ENCODE measurements at regions not wholly inside any gene's neighbourhood (a gene's known extent, or its start where the extent isn't known, plus 50 kb on each side); places are given as distances from the start of the nearest gene placed in this dataset.

GRCh38 chr2:100660851-100661584 is 98.2 kb downstream of the PDCL3 start:
- no peak for DNase-seq (ENCODE audit: low read depth in 2 of 2)

DNA sequence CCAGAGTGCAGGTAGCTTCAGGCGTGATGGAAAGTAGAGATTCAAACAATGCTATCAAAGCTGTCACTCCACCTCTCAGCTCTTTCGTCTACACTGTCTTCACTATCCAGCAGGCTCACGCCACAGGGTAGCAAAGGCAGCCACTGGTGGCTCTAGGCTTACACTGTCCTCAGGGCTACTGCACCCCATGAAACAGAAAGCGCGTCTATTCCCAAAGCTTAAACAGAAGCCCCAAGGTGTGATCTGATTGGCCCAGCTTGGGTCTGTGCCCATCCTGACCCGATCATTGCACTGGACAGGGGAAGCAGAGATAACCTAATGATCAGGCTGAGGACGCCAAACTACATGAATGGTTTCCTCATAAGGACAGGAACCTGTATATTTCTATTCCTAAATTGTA is 100.1 kb downstream of the PDCL3 start:
- DNase-seq (ENCODE audit: low read depth in 2 of 2), result no peak

- DNase-seq (ENCODE audit: low read depth in 2 of 2), result no peak
These were observed 101.4 kb downstream of the PDCL3 start for GRCh38 chr2:100664021-100664755.

GRCh38 chr2:100664756-100665101 is 101.9 kb downstream of the PDCL3 start:
- no peak for DNase-seq (ENCODE audit: low read depth in 2 of 2)

- no peak for DNase-seq (ENCODE audit: low read depth in 2 of 2)
These were observed 104.2 kb downstream of the PDCL3 start for GRCh38 chr2:100666996-100667395.

- DNase-seq (ENCODE audit: low read depth in 2 of 2), result no peak
These were observed 105.0 kb downstream of the PDCL3 start for GRCh38 chr2:100667801-100668200.

- DNase-seq (ENCODE audit: low read depth in 2 of 2), result no peak
These were observed 107.4 kb downstream of the PDCL3 start for GRCh38 chr2:100670232-100670631.

DNA sequence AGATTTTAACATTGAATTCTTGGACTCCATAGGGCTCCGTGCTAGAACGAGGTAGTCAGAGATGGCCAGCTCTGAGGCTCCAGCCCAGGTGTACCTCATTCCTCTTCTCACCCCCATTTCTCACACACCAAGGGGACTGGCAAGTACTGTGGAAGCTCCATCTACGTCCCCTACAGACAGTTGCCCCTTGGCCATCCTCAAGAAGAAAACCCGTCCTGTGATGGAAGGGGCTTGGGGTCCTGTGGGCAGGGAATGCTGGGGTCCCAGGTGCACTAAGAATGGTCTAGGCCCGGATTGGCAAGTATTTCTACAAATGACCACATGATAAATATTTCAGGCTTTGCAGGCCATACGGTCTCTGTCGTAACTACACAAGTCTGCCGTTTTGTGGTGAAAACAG is 110.3 kb downstream of the PDCL3 start:
- no peak for DNase-seq (ENCODE audit: low read depth in 2 of 2)

GRCh38 chr2:100673691-100674485 is 111.1 kb downstream of the PDCL3 start:
- no peak for DNase-seq (ENCODE audit: low read depth in 2 of 2)

GRCh38 chr2:100674666-100675065 is 111.9 kb downstream of the PDCL3 start:
- DNase-seq (ENCODE audit: low read depth in 2 of 2), result no peak

DNA sequence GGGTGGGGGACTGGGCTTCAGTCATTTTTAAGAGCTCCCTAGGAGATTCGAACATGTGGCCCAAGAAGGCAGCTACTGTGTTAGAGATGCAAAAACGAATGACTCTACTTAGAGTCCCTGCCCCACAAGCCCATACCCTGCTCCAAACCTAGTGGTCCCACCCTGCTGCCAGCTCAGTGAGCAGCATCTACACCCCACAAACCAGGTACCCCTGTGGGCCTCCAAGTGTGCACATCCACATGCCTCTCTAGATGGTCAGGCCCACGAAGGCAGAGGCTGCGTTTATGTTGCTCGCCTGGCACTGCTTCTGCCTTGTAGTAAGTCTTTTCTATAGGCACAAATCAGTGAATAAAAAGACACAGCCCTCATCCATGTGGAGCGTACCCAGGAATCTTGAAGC is 112.6 kb downstream of the PDCL3 start:
- no peak for DNase-seq (ENCODE audit: low read depth in 2 of 2)

- DNase-seq (ENCODE audit: low read depth in 2 of 2), result no peak
These were observed 113.1 kb downstream of the PDCL3 start for GRCh38 chr2:100675855-100676254.

- DNase-seq (ENCODE audit: low read depth in 2 of 2), result no peak
These were observed 113.6 kb downstream of the PDCL3 start for GRCh38 chr2:100676346-100676745.

DNA sequence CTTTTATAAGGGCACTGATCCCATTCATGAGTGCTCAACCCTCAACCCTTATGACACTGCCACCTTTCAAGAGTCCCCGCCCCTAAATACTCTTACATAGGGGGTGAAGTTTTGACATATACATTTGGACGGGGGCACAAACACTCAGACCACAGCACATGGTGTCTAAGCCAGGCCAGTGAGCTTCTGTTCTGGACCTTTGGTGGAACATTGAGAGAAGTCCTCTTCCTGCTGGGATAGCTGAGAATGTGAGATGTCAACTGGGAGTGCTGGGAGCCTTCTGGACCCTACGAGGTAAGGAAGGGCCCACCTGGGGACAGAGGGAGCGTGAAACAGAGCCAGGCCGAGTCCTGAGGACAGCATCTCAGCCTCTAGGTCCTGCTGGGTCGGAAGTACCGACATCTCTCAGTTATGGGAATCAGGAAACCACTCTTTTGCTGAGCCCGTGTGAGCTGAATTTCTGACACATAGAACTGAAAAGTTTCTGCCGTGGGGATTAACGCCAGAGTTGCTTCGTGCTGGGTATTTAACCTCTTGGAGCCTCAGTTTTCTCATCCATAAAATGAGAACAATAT is 114.9 kb downstream of the PDCL3 start:
- no peak for DNase-seq (ENCODE audit: low read depth in 2 of 2)

- no peak for DNase-seq (ENCODE audit: low read depth in 2 of 2)
These were observed 116.4 kb downstream of the PDCL3 start for GRCh38 chr2:100679211-100679610.

DNA sequence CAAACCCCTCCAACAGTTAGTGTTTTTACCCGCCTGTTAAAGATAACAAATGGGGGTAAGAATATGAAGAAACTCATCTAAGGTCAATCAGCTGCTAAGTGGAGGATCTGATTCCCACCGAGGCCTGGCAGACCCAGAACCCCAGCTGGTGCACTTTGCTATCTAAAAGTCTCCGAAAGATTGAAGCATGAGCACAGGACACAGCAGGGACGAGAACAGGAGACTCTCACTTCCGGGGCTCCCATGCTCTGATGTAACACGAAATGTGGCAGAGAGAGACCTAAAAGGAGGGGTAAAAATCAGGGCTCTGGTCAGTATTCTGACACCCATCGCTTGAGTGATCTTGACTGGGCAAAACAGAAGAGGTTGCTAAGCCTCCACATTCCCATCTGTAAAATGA is 119.7 kb downstream of the PDCL3 start:
- no peak for DNase-seq (ENCODE audit: low read depth in 2 of 2)

DNA sequence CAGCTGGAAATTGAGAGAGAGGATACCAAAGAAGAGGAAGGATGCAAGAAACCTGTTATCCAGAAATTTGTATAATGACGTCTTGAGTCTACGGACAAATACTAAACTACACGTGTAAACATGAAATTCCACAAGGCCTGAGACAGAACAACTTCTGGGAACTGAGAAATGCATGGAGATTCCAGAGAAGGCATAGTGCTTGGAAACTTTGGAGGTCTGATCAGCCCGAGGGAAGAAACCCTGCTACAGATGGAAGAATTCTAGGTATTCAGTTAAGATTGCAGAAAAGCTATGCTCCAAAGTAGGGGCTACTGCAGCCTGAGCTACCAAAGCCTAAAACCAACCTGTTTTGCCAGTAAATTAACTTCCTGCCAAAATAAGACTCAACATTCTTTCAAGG is 120.4 kb downstream of the PDCL3 start:
- DNase-seq (ENCODE audit: low read depth in 2 of 2), result no peak

DNA sequence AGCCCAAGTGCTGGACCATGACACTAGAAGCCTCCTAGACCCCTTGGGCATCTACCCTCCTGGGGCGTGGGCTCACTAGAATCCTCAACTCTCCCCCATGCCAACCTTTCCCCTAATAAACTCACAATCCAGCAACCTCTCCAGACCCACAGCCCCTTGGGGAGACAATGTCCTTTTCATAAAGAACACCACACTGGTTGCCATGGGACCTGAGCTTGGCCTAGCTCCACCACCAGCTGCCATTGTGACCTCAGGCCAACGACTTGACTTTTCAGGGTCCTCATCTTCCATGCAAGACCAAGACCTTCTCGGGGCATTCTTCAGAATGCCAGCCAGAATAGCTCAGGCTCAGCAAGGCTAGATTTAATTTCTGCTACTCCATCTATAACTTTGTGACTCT is 128.1 kb upstream of the NPAS2 start:
- no peak for DNase-seq (ENCODE audit: low read depth in 2 of 2)

DNA sequence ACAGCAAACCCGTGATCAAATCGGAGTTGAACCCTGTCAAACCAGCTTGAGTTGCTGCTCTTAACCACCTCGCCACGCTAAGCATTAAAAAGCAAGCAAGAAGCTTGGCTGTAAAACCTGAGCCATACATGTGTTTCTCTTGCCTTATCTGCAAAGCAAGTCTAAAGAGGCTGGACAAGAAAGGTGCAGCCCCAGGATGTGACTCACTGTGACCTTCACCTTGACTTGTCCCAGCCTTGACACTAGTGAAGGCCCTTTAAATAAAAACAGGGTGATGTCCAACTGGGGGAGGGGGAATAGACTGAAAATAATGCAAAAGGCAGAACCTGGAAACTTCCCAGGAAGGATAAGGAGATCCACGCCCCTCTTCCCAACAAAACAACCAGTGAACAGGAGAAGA is 127.6 kb upstream of the NPAS2 start:
- no peak for DNase-seq (ENCODE audit: low read depth in 2 of 2)

- no peak for DNase-seq (ENCODE audit: low read depth in 2 of 2)
These were observed 127.0 kb upstream of the NPAS2 start for GRCh38 chr2:100692906-100693305.

DNA sequence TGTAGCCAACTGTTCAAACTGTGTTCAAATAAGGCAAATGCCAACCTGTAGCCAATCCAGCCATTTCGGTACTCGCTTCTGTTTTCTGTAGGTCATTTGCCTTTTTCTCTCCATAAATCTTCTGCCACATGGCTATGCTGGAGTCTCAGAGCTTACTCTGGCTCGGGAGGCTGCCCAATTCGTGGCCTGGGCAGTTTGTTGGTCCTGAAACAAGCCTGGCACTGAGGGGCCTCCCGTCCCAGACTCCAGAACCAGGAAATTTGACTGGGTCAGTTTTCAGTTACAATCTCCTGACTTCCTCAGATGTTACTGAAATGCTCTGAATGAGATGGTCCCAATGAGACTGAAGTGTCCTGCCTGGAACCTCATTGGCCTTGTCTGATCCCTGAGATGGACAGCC is 120.8 kb upstream of the NPAS2 start:
- DNase-seq (ENCODE audit: low read depth in 2 of 2), result no peak

DNA sequence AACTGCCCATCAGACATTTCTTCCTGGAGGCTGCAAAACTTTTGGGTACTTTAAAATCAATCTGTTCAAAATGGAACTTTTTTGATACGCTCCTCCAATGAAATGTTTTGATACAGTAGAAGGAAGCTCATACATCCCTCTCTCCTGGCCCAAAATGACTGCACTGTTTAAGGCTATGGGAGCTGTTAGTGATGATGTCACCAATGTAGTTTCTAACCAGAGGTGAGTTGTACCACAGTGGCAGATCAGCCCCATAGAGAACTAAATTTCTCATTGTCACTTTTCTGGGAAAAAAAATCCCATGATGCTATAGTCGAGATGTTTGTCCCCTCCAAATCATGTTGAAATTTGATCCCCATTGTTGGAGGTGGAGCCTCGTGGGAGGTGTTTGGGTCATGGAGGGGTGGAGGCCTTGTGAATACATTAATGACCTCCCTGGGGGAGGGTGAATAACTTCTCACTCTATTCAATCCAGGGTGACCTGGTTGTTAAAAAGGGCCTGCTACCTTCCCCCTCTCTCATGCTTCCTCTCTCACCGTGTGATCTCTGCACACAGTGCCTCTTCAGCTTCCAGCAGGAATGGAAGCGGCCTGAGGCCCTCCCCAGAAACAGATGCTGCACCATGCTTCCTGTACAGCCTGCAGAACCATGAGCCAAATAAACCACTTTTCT is 117.4 kb upstream of the NPAS2 start:
- no peak for DNase-seq (ENCODE audit: low read depth in 2 of 2)
